ENCODE measurements at regions not wholly inside any gene's neighbourhood (a gene's known extent, or its start where the extent isn't known, plus 50 kb on each side); places are given as distances from the start of the nearest gene placed in this dataset.

DNA sequence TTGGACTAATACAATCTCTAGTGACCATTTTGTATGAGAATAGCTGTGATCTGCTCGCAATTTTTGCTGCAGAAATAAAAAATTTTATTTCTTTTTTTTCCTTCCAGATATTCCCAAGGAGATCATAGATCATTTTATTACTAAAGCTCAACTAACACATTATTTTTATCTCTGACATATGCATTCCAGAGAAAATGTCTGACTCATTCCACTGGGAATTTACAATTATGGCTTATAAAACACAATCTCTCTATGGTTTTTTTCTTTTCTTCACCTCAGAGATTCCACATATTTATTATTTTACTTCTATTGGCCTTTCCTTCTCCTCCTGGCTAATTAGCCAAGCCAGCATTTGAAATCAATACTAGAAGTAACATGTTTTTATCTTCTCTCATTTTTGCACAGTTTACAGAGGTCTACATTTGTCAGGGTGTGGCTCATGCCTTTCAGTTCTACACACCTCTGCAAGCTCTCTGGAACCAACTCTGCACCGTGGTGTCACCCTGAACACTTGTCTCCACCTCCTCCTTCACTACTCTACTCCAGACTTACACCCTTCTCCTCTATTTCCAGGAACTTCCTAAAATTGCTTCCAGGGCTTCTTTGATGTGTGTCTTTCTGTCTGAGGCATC is 59.8 kb upstream of the GPM6A start:
- Histone ChIP-seq H3K4me1 (ENCODE audit: low read length) (no peaks in the 10 kb centered on the region), H3K4me3 (ENCODE audit: low read length) (no peak overlapping the region), H3K79me2 (ENCODE audit: low read length) (no peaks in the 10 kb centered on the region), H3K9ac (ENCODE audit: low read length) (no peak overlapping the region), H3K27me3 (replicated peaks; ENCODE audit: insufficient read depth, low read length) (no peaks in the 10 kb centered on the region), H3K4me2 (ENCODE audit: low read depth, low read length) (no peak overlapping the region), H2AFZ (ENCODE audit: low read length) (no peak overlapping the region), H4K20me1 (ENCODE audit: insufficient read depth, low read length) (no peaks in the 10 kb centered on the region), H3K9me2 (replicated peaks; ENCODE audit: insufficient read depth, low read length) (no peaks in the 10 kb centered on the region), H3K9me3 (replicated peaks; ENCODE audit: insufficient read depth, low read length) (no peaks in the 10 kb centered on the region), H3F3A (ENCODE audit: insufficient read depth, low read length) (no peaks in the 10 kb centered on the region), H3K27ac (ENCODE audit: low read length) (no peak overlapping the region), H3K36me3 (replicated peaks; ENCODE audit: insufficient read depth, low read length) (no peaks in the 10 kb centered on the region)
- no peak for DNase-seq
- TF ChIP-seq EZH2 (optimal IDR thresholded peaks at IDR 0.05; ENCODE audit: low read depth, low read length), result no peak
- TF ChIP-seq, protein P1, sequence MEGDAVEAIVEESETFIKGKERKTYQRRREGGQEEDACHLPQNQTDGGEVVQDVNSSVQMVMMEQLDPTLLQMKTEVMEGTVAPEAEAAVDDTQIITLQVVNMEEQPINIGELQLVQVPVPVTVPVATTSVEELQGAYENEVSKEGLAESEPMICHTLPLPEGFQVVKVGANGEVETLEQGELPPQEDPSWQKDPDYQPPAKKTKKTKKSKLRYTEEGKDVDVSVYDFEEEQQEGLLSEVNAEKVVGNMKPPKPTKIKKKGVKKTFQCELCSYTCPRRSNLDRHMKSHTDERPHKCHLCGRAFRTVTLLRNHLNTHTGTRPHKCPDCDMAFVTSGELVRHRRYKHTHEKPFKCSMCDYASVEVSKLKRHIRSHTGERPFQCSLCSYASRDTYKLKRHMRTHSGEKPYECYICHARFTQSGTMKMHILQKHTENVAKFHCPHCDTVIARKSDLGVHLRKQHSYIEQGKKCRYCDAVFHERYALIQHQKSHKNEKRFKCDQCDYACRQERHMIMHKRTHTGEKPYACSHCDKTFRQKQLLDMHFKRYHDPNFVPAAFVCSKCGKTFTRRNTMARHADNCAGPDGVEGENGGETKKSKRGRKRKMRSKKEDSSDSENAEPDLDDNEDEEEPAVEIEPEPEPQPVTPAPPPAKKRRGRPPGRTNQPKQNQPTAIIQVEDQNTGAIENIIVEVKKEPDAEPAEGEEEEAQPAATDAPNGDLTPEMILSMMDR (IDR thresholded peaks at IDR 0.05; ENCODE audit: low read length), result no peak
- no peak for TF ChIP-seq EZH2phosphoT487 (IDR thresholded peaks at IDR 0.05; ENCODE audit: low read length)

DNA sequence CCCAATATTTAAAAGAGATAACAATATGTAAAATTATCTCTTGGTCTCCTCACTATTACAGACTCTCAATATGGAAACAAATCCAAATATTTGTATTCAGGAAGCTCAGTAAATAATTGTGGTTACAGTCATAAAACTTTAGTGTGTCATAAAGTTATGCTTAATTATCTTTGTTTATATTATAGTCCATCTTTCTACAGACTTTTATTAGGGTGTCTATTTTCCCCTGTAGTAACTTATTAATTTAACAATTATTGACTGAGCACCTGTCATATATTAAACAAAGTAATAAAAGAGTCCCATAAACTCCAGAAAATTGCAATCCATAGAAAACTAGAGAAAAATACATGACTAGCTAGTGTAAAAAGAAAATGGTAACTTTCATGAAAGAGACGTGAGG is 61.6 kb upstream of the GPM6A start:
- Histone ChIP-seq H3F3A (ENCODE audit: insufficient read depth, low read length) (no peaks in the 10 kb centered on the region), H3K4me3 (ENCODE audit: low read length) (no peak overlapping the region), H3K9me3 (replicated peaks; ENCODE audit: insufficient read depth, low read length) (no peaks in the 10 kb centered on the region), H3K27ac (ENCODE audit: low read length) (no peak overlapping the region), H3K9ac (ENCODE audit: low read length) (no peak overlapping the region), H3K9me2 (replicated peaks; ENCODE audit: insufficient read depth, low read length) (no peaks in the 10 kb centered on the region), H3K4me1 (ENCODE audit: low read length) (no peaks in the 10 kb centered on the region), H2AFZ (ENCODE audit: low read length) (no peak overlapping the region), H3K4me2 (ENCODE audit: low read depth, low read length) (no peak overlapping the region), H3K27me3 (replicated peaks; ENCODE audit: insufficient read depth, low read length) (no peaks in the 10 kb centered on the region), H3K36me3 (replicated peaks; ENCODE audit: insufficient read depth, low read length) (no peaks in the 10 kb centered on the region), H4K20me1 (ENCODE audit: insufficient read depth, low read length) (no peaks in the 10 kb centered on the region), H3K79me2 (ENCODE audit: low read length) (no peaks in the 10 kb centered on the region)
- TF ChIP-seq EZH2 (optimal IDR thresholded peaks at IDR 0.05; ENCODE audit: low read depth, low read length) (no peak), EZH2phosphoT487 (IDR thresholded peaks at IDR 0.05; ENCODE audit: low read length) (no peak)
- TF ChIP-seq, protein P1 (IDR thresholded peaks at IDR 0.05; ENCODE audit: low read length), result no peak
- DNase-seq, result no peak

DNA sequence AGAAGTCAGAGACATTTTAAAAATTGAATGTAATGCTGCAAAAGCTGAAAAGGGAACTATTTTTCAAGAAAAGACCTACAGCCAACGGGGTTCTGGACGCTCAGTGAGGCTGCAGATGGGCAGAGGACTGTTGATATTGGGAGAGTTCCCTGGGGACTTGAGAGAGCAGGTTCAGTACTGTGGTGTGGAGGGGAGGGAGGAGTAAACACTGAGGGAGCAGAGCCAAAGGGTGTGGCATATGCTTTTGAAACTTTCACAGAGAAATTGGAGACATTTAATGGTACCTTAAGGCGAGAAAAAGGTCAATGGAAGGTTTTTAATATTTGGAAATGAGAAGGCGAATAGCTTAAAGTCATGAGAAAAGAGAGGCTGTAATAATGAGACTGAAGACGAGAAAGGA is 62.2 kb upstream of the GPM6A start:
- no peak overlapping the region for H3K4me2 ChIP-seq (ENCODE audit: low read depth, low read length)
- no peaks in the 10 kb centered on the region for H3K9me3 ChIP-seq (replicated peaks; ENCODE audit: insufficient read depth, low read length)
- H3K27ac ChIP-seq (ENCODE audit: low read length), result no peak overlapping the region
- H4K20me1 ChIP-seq (ENCODE audit: insufficient read depth, low read length), result no peaks in the 10 kb centered on the region
- TF ChIP-seq EZH2phosphoT487 (IDR thresholded peaks at IDR 0.05; ENCODE audit: low read length) (no peak), EZH2 (optimal IDR thresholded peaks at IDR 0.05; ENCODE audit: low read depth, low read length) (no peak)
- TF ChIP-seq, protein P1 (IDR thresholded peaks at IDR 0.05; ENCODE audit: low read length), result no peak
- H3F3A ChIP-seq (ENCODE audit: insufficient read depth, low read length), result no peaks in the 10 kb centered on the region
- no peaks in the 10 kb centered on the region for H3K4me1 ChIP-seq (ENCODE audit: low read length)
- H3K4me3 ChIP-seq (ENCODE audit: low read length), result no peak overlapping the region
- no peak for DNase-seq
- no peaks in the 10 kb centered on the region for H3K27me3 ChIP-seq (replicated peaks; ENCODE audit: insufficient read depth, low read length)
- no peaks in the 10 kb centered on the region for H3K79me2 ChIP-seq (ENCODE audit: low read length)
- no peaks in the 10 kb centered on the region for H3K9me2 ChIP-seq (replicated peaks; ENCODE audit: insufficient read depth, low read length)
- H3K36me3 ChIP-seq (replicated peaks; ENCODE audit: insufficient read depth, low read length), result no peaks in the 10 kb centered on the region
- H2AFZ ChIP-seq (ENCODE audit: low read length), result no peak overlapping the region
- H3K9ac ChIP-seq (ENCODE audit: low read length), result no peak overlapping the region

Measured in MM.1S (cell line).